ENCODE measurements at regions not wholly inside any gene's neighbourhood (a gene's known extent, or its start where the extent isn't known, plus 50 kb on each side); places are given as distances from the start of the nearest gene placed in this dataset.

GRCh38 chr6:76634695-76635094, 562.2 kb upstream of the IMPG1 start:
- no peaks in the 10 kb centered on the region for H3K27me3 ChIP-seq
- H3K36me3 ChIP-seq, result no peaks in the 10 kb centered on the region
- ATAC-seq (no peak), DNase-seq (no peak)
- H3K4me3 ChIP-seq, result no peak overlapping the region
- H3K27ac ChIP-seq, result no peak overlapping the region
- intact Hi-C loops (cut with DNase I), result no loop called here
- H3K9me3 ChIP-seq, result no peaks in the 10 kb centered on the region
- no peaks in the 10 kb centered on the region for H3K4me1 ChIP-seq
- TF ChIP-seq CTCF (IDR thresholded peaks at IDR 0.05), result no peak

GRCh38 chr6:76633259-76633658, 560.8 kb upstream of the IMPG1 start:
- TF ChIP-seq CTCF (IDR thresholded peaks at IDR 0.05), result no peak
- Histone ChIP-seq H3K4me1 (no peaks in the 10 kb centered on the region), H3K4me3 (no peak overlapping the region), H3K36me3 (no peaks in the 10 kb centered on the region), H3K27ac (no peak overlapping the region), H3K27me3 (no peaks in the 10 kb centered on the region), H3K9me3 (no peaks in the 10 kb centered on the region)
- intact Hi-C loops (cut with DNase I), result no loop called here
- DNase-seq (no peak), ATAC-seq (no peak)

GRCh38 chr6:76631622-76632021, 559.2 kb upstream of the IMPG1 start:
- Histone ChIP-seq H3K36me3 (no peaks in the 10 kb centered on the region), H3K4me1 (no peaks in the 10 kb centered on the region), H3K27me3 (no peaks in the 10 kb centered on the region), H3K27ac (no peak overlapping the region), H3K4me3 (no peak overlapping the region), H3K9me3 (no peaks in the 10 kb centered on the region)
- DNase-seq (no peak), ATAC-seq (no peak)
- no peak for TF ChIP-seq CTCF (IDR thresholded peaks at IDR 0.05)
- intact Hi-C loops (cut with DNase I), result no loop called here

- H3K36me3 ChIP-seq, result no peaks in the 10 kb centered on the region
- DNase-seq (no peak), ATAC-seq (no peak)
- H3K4me1 ChIP-seq, result no peaks in the 10 kb centered on the region
- no peak overlapping the region for H3K4me3 ChIP-seq
- TF ChIP-seq CTCF (IDR thresholded peaks at IDR 0.05), result no peak
- no peaks in the 10 kb centered on the region for H3K27me3 ChIP-seq
- intact Hi-C loops (cut with DNase I), result no loop called here
- no peaks in the 10 kb centered on the region for H3K9me3 ChIP-seq
- no peak overlapping the region for H3K27ac ChIP-seq
Observed at GRCh38 chr6:76615395-76615794, 542.9 kb upstream of the IMPG1 start.

- H3K27me3 ChIP-seq, result no peaks in the 10 kb centered on the region
- no peaks in the 10 kb centered on the region for H3K4me1 ChIP-seq
- H3K4me3 ChIP-seq, result no peak overlapping the region
- DNase-seq (no peak), ATAC-seq (no peak)
- H3K9me3 ChIP-seq, result no peaks in the 10 kb centered on the region
- H3K27ac ChIP-seq, result no peak overlapping the region
- no peak for TF ChIP-seq CTCF (IDR thresholded peaks at IDR 0.05)
- no peaks in the 10 kb centered on the region for H3K36me3 ChIP-seq
- intact Hi-C loops (cut with DNase I), result no loop called here
Observed at GRCh38 chr6:76612954-76613353, 540.5 kb upstream of the IMPG1 start.

- no peaks in the 10 kb centered on the region for H3K36me3 ChIP-seq
- H3K27ac ChIP-seq, result no peak overlapping the region
- no peaks in the 10 kb centered on the region for H3K27me3 ChIP-seq
- no peak overlapping the region for H3K4me3 ChIP-seq
- H3K9me3 ChIP-seq, result peaks cover 6% of the 10 kb centered on the region
- DNase-seq (no peak), ATAC-seq (no peak)
- no peak for TF ChIP-seq CTCF (IDR thresholded peaks at IDR 0.05)
- intact Hi-C loops (cut with DNase I), result no loop called here
- H3K4me1 ChIP-seq, result no peaks in the 10 kb centered on the region
Observed at GRCh38 chr6:76609160-76609559, 536.7 kb upstream of the IMPG1 start.
